HepG2 (cell line): ENCODE measurements at regions not wholly inside any gene's neighbourhood (a gene's known extent, or its start where the extent isn't known, plus 50 kb on each side); places are given as distances from the start of the nearest gene placed in this dataset.

Experiments
- ARNT ChIP-seq: fragments of 450-650 bp; IDR thresholded peaks from 2 replicates; pipeline ENCODE4 v1.6.1; 2017
- CEBPB ChIP-seq: IDR thresholded peaks from 2 replicates; pipeline ENCODE4 v1.6.1; 2011; ENCODE audit warnings: low read depth, low read length, improper control_type of control experiment, borderline replicate concordance
- CTCF ChIP-seq: sonication (generic); formaldehyde crosslinking; IDR thresholded peaks from 2 replicates; pipeline ENCODE4 v1.5.0; 2020; ENCODE audit warnings: mild to moderate bottlenecking, missing genetic modification reagents, moderate library complexity
- RAD21 ChIP-seq: fragments of 450-650 bp; formaldehyde crosslinking; IDR thresholded peaks from 2 replicates; pipeline ENCODE4 v1.5.0; 2020; ENCODE audit warnings: mild to moderate bottlenecking
- SRF ChIP-seq: IDR thresholded peaks from 2 replicates; pipeline ENCODE4 v1.6.1; 2011; ENCODE audit warnings: mild to moderate bottlenecking, low read depth, low read length, moderate library complexity
- ZNF891 ChIP-seq: sonication (generic); formaldehyde crosslinking; IDR thresholded peaks from 2 replicates; pipeline ENCODE4 v1.5.0; 2020; ENCODE audit warnings: mild to moderate bottlenecking, missing genetic modification reagents
- ZUFSP ChIP-seq: sonication (generic); formaldehyde crosslinking; IDR thresholded peaks from 2 replicates; pipeline ENCODE4 v1.9.0; 2021; ENCODE audit warnings: missing genetic modification reagents, mild to moderate bottlenecking, borderline replicate concordance

GRCh38 chr10:78134773-78135306, 101.2 kb downstream of the RPS24 start:
- TF ChIP-seq RAD21 (CRISPR knock-in tag) (no peak), ARNT (no peak), ZNF891 (CRISPR knock-in tag) (no peak), CTCF (no peak), ZUFSP (no peak), SRF (no peak), CEBPB (no peak)
